Right lobe of liver (tissue), 4 donors: ENCODE measurements at regions not wholly inside any gene's neighbourhood (a gene's known extent, or its start where the extent isn't known, plus 50 kb on each side); places are given as distances from the start of the nearest gene placed in this dataset.

Experiments used
- CTCF ChIP-seq, 4 donors: fragments of 200-600 bp in 3 of 4; fragments of 450-650 bp in 1 of 4; IDR thresholded peaks; one replicate each; pipeline versions ENCODE4 v1.5.1 to v1.8.0; 2016 to 2022; ENCODE audit warnings: antibody characterized with exemption in 4 of 4, mild to moderate bottlenecking in 2 of 4
- POLR2A ChIP-seq: fragments of 450-650 bp; IDR thresholded peaks from one replicate; pipeline ENCODE4 v1.6.1; 2017; ENCODE audit warnings: antibody characterized with exemption, mild to moderate bottlenecking
- donor health status: DM: no; HTN: no; CAD: no.
- donor health status: DM: no; HTN: no; CAD: no.
- donor health status: DM: no; HTN: yes; CAD: no.

GRCh38 chr12:19070341-19070740 is 59.2 kb upstream of the PLEKHA5 start:
- TF ChIP-seq CTCF (IDR thresholded peaks at IDR 0.05): no peak
- no peak for TF ChIP-seq POLR2A
